ENCODE measurements at regions not wholly inside any gene's neighbourhood (a gene's known extent, or its start where the extent isn't known, plus 50 kb on each side); places are given as distances from the start of the nearest gene placed in this dataset.

GRCh38 chr13:61477619-61478018, 62.0 kb upstream of the PCDH20 start:
- DNase-seq (ENCODE audit: low read depth) = no peak

GRCh38 chr13:61470786-61471185, 55.1 kb upstream of the PCDH20 start:
- no peak for DNase-seq (ENCODE audit: low read depth)

GRCh38 chr13:61466280-61466679, 50.6 kb upstream of the PCDH20 start:
- no peak for DNase-seq (ENCODE audit: low read depth)
